ENCODE measurements at regions not wholly inside any gene's neighbourhood (a gene's known extent, or its start where the extent isn't known, plus 50 kb on each side); places are given as distances from the start of the nearest gene placed in this dataset.

GRCh38 chr3:30476368-30477084 lies 129.9 kb upstream of the TGFBR2 start:
- TF ChIP-seq CTCF (IDR thresholded peaks at IDR 0.05; ENCODE audit: poor library complexity, severe bottlenecking) (no peak), RAD21 (conservative IDR thresholded peaks at IDR 0.05) (no peak), TAF1 (IDR thresholded peaks at IDR 0.05; ENCODE audit: low read depth) (no peak), POLR2AphosphoS5 (IDR thresholded peaks at IDR 0.05) (no peak), EZH2 (IDR thresholded peaks at IDR 0.05; ENCODE audit: borderline replicate concordance, insufficient read depth, low read length, poor library complexity, severe bottlenecking) (no peak)

All from neural cell (in vitro differentiated cells).